ENCODE measurements at regions not wholly inside any gene's neighbourhood (a gene's known extent, or its start where the extent isn't known, plus 50 kb on each side); places are given as distances from the start of the nearest gene placed in this dataset.

GRCh38 chr3:19792388-19792787 lies 141.6 kb downstream of the EFHB start:
- no peak for TF ChIP-seq CTCF (IDR thresholded peaks at IDR 0.05)
- TF ChIP-seq POLR2A (IDR thresholded peaks at IDR 0.05) = no peak
